CD4-positive, alpha-beta T cell treated with Interleukin-4 for 1 hour (primary cell): ENCODE measurements at regions not wholly inside any gene's neighbourhood (a gene's known extent, or its start where the extent isn't known, plus 50 kb on each side); places are given as distances from the start of the nearest gene placed in this dataset.
A peak's percentile ranks its signal among the peaks of the same experiment; 100 is the strongest.

Source experiments
- DNase-seq, 2 donors: peaks; one replicate each; pipeline ENCODE4 v3.0.0-alpha.2; 2020 to 2022

- no peak for DNase-seq
Measured at GRCh38 chr18:78643981-78644380, 335.6 kb upstream of the SALL3 start.

- DNase-seq: no peak
Measured at GRCh38 chr18:78645216-78645615, 334.4 kb upstream of the SALL3 start.

GRCh38 chr18:78647018-78647417 is 332.6 kb upstream of the SALL3 start:
- peak in 1 of 2 donors; percentile 3 for DNase-seq

- no peak for DNase-seq
Measured at GRCh38 chr18:78649421-78649820, 330.2 kb upstream of the SALL3 start.

GRCh38 chr18:78650926-78651325 is 328.7 kb upstream of the SALL3 start:
- no peak for DNase-seq

GRCh38 chr18:78652001-78652545 is 327.5 kb upstream of the SALL3 start:
- no peak for DNase-seq

- DNase-seq: no peak
Measured at GRCh38 chr18:78655921-78656320, 323.7 kb upstream of the SALL3 start.

- DNase-seq: no peak
Measured at GRCh38 chr18:78656346-78656925, 323.2 kb upstream of the SALL3 start.

GRCh38 chr18:78658531-78658930 is 321.1 kb upstream of the SALL3 start:
- no peak for DNase-seq

- DNase-seq: no peak
Measured at GRCh38 chr18:78659057-78659456, 320.6 kb upstream of the SALL3 start.

GRCh38 chr18:78659748-78660147 is 319.9 kb upstream of the SALL3 start:
- DNase-seq: no peak

GRCh38 chr18:78660311-78660710 is 319.3 kb upstream of the SALL3 start:
- DNase-seq: no peak

- DNase-seq: no peak
Measured at GRCh38 chr18:78661316-78661715, 318.3 kb upstream of the SALL3 start.

- no peak for DNase-seq
Measured at GRCh38 chr18:78662879-78663278, 316.7 kb upstream of the SALL3 start.

GRCh38 chr18:78664048-78664447 is 315.6 kb upstream of the SALL3 start:
- DNase-seq: no peak

GRCh38 chr18:78664848-78665247 is 314.8 kb upstream of the SALL3 start:
- no peak for DNase-seq

- no peak for DNase-seq
Measured at GRCh38 chr18:78665644-78666043, 314.0 kb upstream of the SALL3 start.

- no peak for DNase-seq
Measured at GRCh38 chr18:78666666-78667335, 312.8 kb upstream of the SALL3 start.

GRCh38 chr18:78670778-78671391 is 308.7 kb upstream of the SALL3 start:
- no peak for DNase-seq

- DNase-seq: no peak
Measured at GRCh38 chr18:78671551-78671950, 308.1 kb upstream of the SALL3 start.

GRCh38 chr18:78672862-78673446 is 306.7 kb upstream of the SALL3 start:
- DNase-seq: no peak

GRCh38 chr18:78673516-78674321 is 305.9 kb upstream of the SALL3 start:
- DNase-seq: no peak

GRCh38 chr18:78675231-78675630 is 304.4 kb upstream of the SALL3 start:
- no peak for DNase-seq
